ENCODE measurements at regions not wholly inside any gene's neighbourhood (a gene's known extent, or its start where the extent isn't known, plus 50 kb on each side); places are given as distances from the start of the nearest gene placed in this dataset.

- 78 to 92% (median 83%) methylated on average over 1 of the region's 1 CpG for WGBS, 4 donors
- intact Hi-C loops (cut with DNase I): no loop called here
Measured at GRCh38 chr11:104623518-104623917, 274.7 kb downstream of the CASP12 start.

GRCh38 chr11:104620991-104621390, 277.3 kb downstream of the CASP12 start:
- Histone ChIP-seq H3K27me3 (no peaks in the 10 kb centered on the region), H3K4me3 (no peak overlapping the region), H3K36me3 (no peaks in the 10 kb centered on the region), H3K9me3 (peaks cover 0 to 11% (median 0%) of the 10 kb centered on the region in 12 donors), H3K27ac (no peak overlapping the region), H3K4me1 (peaks cover 0 to 27% (median 0%) of the 10 kb centered on the region in 12 donors)
- DNase-seq (no peak), ATAC-seq (no peak)
- intact Hi-C loops (cut with DNase I): no loop called here
- no peak for TF ChIP-seq CTCF (IDR thresholded peaks at IDR 0.05)
- no peak for TF ChIP-seq POLR2A (IDR thresholded peaks at IDR 0.05)
- 75 to 91% (median 79%) methylated on average over 1 of the region's 1 CpG for WGBS, 4 donors

More at GRCh38 chr11:104623518-104623917, 274.7 kb downstream of the CASP12 start:
- DNase-seq (no peak), ATAC-seq (no peak)
- no peak for TF ChIP-seq CTCF (IDR thresholded peaks at IDR 0.05)
- TF ChIP-seq POLR2A (IDR thresholded peaks at IDR 0.05): no peak
- Histone ChIP-seq H3K36me3 (no peaks in the 10 kb centered on the region), H3K4me3 (no peak overlapping the region), H3K9me3 (no peaks in the 10 kb centered on the region), H3K4me1 (peaks cover 0 to 23% (median 0%) of the 10 kb centered on the region in 12 donors), H3K27me3 (no peaks in the 10 kb centered on the region), H3K27ac (no peak overlapping the region)

- Histone ChIP-seq H3K4me3 (no peak overlapping the region), H3K4me1 (peaks cover 0 to 23% (median 0%) of the 10 kb centered on the region in 12 donors), H3K36me3 (no peaks in the 10 kb centered on the region), H3K9me3 (peaks cover 0 to 11% (median 0%) of the 10 kb centered on the region in 12 donors), H3K27me3 (no peaks in the 10 kb centered on the region), H3K27ac (no peak overlapping the region)
- intact Hi-C loops (cut with DNase I): no loop called here
- ATAC-seq: no peak
- DNase-seq: no peak
- WGBS, 4 donors: 51 to 61% (median 56%) methylated on average over 3 of the region's 3 CpGs
- TF ChIP-seq CTCF (IDR thresholded peaks at IDR 0.05) (no peak), POLR2A (IDR thresholded peaks at IDR 0.05) (no peak)
Measured at GRCh38 chr11:104619751-104620150, 278.5 kb downstream of the CASP12 start.

GRCh38 chr11:104618954-104619353, 279.3 kb downstream of the CASP12 start:
- 45 to 60% (median 53%) methylated on average over 4 of the region's 4 CpGs for WGBS, 4 donors
- ATAC-seq (no peak), DNase-seq (no peak)
- no peak overlapping the region for H3K4me3 ChIP-seq
- TF ChIP-seq POLR2A (IDR thresholded peaks at IDR 0.05) (no peak), CTCF (IDR thresholded peaks at IDR 0.05) (no peak)
- H3K27me3 ChIP-seq: no peaks in the 10 kb centered on the region
- intact Hi-C loops (cut with DNase I): no loop called here
- H3K27ac ChIP-seq: peak overlapping the region in 2 of 12 donors; percentile 7 to 12
- H3K4me1 ChIP-seq: peaks cover 0 to 23% (median 0%) of the 10 kb centered on the region in 12 donors
- H3K36me3 ChIP-seq: no peaks in the 10 kb centered on the region
- H3K9me3 ChIP-seq: peaks cover 0 to 11% (median 0%) of the 10 kb centered on the region in 12 donors
